HG02870 (cell line): ENCODE measurements at regions not wholly inside any gene's neighbourhood (a gene's known extent, or its start where the extent isn't known, plus 50 kb on each side); places are given as distances from the start of the nearest gene placed in this dataset.
A peak's percentile ranks its signal among the peaks of the same experiment; 100 is the strongest.

Source experiments
- ATAC-seq: cut with Tn5 transposase; IDR thresholded peaks from one replicate; pipeline ENCODE4 v1.9.1; 2021; ENCODE audit warnings: mild to moderate bottlenecking, moderate library complexity; ENCODE audit not compliant: unreplicated experiment

DNA sequence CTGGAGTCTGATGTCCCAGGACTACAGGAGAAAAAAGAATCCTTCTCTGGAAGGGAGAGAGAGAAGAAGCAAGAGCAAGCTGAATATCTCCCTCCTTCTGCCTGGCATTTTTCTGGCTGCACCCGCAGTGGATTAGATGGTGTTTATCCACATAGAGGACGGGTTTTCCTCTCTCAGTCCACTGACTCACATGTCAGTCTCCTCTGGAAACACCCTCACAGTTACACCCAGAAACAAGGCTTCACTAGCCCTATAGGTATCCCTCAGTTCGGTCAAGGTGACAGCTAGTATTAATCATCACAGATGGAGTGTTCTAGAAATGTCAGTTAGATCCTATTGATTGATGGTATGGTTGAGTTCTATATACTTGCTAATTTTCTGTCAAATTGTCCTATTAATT lies 87.9 kb downstream of the RHOU start:
- ATAC-seq, result no peak

DNA sequence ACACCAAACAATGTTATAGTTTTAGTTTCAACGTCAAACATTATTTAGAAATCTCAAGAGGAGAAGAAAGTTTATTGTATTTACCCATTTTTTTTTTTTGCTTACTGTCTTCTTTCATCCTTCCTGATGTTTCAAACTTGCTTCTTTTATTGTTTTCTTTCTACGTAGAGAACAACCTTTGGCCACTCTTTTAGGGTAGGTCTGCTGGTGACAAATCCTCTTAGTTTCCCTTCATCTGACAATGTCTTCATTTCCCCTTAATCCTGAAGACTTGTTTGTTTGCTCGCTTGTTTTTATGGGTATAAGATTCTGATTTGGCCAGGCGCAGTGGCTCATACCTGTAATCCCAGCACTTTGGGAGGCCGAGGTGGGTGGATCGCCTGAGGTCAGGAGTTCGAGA lies 89.1 kb downstream of the RHOU start:
- no peak for ATAC-seq

DNA sequence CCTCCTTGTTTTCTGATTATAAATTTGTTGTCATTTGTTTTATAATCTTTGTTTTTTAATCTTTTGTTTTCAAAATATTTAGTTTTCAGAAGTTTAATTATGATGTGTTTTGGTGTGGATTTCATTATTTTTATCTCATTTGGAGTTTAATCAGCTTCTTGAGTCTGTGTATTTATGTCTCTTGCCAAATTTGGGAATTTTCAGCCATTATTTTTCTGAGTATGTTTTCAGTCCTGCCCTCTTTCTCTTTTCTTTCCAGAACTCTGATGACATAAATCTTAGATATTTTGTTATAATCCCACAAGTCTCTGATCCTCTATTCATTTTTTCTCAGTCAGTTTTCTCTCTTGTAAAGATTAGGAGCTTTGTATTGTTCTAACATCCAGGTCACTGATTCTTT lies 89.8 kb downstream of the RHOU start:
- ATAC-seq, result no peak

DNA sequence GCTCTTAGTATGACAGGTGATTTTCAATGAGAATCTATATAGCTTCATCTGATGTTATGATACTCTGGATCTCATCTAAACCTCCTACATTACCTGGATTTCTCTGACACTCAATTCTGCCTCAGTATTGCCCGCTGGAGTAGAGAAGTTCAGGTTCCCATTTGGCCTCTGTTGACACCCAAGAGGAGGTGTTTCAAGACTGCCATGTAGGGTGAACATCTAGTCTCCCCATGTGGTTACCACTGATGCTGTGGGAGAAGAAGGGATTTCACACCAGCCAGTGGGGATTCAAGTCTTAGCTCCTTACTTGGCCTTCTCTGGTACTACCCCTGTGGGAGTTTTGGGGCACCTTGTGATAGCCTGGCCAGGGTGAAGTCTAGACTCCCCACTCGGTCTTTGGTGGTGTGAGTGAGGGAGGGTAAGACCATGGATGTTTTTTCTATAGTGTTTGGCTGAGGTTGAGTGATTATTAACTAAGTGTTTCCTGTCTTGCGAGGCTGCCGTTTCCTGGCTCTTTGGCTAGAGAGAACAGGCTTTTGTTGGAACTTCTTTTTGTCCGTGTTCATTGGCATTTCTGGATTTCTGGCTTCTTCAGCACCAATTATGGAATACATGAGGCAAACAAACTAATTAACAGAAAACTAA lies 90.7 kb downstream of the RHOU start:
- ATAC-seq, result no peak

DNA sequence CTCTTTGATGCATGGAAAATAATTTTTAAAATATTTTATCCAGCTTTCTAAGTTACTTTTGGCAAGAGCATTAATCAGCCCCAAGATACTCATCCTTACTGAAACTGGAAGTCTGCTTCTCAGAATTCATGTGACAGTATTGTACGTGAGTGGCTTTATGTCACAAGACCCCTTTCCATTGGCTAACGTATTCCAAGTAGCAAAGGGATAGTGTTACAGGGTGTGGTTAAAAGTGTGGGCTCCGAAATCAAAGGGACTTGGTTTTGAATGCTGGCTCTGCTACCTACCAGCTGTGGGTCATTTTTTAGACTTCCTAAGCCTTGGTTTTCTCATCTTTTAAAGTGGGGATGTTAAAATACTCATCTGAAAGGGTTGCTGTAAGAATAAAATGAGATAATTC lies 91.7 kb downstream of the RHOU start:
- no peak for ATAC-seq

DNA sequence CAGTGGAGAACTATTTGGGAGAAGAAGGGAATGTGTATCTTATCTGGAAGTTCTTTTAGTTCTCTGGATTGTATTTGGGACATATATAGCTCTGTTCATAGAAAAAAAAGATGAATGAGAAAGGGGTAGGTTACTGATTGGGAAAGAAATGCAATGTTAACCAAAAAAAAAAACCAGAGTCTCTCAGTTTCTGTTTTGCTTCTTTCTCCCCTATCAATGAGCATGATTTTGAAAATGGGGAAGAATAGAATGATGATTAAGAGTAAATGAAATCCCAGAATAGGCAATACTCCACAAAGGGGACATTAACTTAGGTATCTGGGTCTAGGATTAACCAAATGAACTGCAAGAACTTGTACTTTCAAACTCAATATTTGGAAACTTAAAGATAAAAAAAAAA lies 92.9 kb downstream of the RHOU start:
- ATAC-seq, result no peak

DNA sequence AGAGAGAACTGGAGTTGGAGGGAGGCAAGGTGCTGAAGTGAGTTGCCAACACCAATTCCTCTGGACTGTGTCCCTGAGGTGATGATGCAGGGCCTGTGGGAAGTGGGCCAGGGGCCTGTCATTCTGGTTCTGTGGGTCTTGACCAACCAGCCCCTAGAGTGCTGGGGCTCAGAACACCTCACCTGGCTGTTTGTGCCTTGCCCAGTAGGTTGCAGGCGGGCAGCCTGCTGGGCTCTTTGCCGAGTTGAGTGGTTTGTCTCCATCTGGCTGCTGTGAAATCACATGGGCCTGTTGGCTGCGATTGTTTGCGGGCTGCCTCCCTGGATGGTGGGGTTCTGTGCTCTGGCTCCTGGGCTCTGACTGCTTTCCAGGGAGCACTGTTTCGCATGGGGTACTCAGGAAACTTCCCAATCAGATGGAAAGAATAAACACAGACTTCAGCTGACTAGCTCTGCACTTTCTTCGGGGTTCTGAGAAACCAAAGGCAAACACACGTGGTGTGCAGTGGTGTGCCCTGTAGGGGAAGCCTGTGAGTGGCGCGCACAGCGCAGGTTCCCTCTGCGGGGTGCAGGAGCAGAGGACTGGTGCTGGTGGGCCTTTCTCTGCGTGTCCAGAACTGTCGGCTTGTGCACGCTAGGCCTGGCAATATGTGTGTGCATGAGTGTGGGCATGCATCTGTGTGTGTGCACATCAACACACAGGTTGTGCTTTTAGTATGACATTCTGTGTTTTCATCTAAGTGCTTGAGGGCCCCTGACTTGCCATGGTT lies 95.1 kb downstream of the RHOU start:
- no peak for ATAC-seq

DNA sequence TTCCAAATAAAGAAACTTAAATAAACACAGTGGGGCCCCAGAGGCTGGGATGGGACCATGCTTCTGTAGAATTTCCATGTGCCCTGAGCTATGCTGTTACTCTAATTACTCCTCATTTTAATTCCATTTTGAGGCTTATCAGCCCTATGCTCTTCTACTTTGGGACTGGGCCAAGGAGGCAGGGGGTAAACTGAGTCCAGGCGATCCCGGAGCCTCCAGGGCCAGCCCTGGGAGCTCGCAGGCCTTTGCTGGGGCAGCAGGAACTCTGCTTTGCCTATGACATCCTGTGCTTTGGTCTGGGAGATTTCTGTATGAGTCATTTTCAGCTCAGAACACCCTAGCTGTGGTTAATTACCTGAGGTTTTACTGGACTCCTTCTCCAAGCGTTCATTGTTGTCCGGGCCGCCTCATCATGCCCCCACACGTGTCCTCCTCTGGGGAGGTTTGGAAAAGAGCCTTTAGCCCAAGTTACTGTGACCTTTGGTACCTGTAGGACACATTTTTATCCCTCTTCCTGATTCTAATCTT lies 95.7 kb downstream of the RHOU start:
- peak; percentile 95 for ATAC-seq

DNA sequence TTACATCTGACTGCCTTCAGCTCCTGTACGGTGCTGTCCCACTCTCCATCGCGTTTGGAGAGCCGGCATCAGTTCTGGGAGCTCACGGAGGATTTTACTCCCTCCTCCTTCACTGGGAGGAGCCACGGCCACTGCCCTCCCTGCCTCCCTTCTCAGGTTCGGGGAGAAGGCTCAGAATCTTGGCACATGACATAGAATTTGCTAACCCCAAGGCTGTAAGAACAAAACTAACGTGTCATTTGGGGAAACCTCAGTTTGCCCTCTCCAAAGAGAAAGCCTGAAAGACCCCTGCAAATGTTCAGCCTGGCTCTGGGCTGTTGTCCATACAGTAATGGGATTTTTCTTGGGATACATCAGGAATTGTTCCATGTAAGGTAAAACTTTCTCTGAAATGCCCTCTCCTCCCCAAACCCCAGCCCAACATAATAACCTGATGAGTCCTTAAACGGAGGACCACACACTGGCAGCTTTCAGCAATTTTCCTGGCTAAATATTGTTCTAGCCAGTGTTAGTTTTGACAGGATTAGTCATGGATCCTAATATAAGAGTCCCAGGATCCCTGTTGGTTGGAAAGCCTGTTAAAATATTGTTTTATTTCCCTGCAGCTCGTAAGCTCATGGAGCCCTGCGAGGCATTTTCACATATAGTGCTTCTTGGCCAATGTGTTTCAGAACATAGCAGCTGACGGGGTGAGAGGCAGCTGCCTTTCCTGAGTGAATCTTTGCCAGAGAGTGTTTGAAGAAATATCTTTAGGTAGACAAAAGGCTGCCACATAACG lies 98.8 kb downstream of the RHOU start:
- no peak for ATAC-seq

DNA sequence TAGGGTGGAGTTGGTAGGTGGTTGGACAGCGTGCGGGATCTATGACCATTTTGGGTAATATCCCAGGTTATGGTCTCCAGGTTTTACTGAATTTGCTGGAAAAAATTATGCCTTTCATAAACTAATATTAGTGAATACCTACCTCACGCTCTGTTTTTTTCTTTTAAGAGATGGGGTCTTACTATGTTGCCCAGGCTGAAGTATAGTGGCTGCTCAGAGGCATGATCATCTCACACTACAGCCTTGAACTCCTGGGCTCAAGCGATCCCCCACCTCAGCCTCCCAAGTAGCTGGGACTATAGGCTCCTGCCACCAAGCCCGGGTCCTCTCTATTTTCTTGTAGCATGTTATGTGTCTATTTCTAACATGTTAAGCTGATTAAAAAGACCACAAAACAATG lies 100.2 kb downstream of the RHOU start:
- no peak for ATAC-seq

DNA sequence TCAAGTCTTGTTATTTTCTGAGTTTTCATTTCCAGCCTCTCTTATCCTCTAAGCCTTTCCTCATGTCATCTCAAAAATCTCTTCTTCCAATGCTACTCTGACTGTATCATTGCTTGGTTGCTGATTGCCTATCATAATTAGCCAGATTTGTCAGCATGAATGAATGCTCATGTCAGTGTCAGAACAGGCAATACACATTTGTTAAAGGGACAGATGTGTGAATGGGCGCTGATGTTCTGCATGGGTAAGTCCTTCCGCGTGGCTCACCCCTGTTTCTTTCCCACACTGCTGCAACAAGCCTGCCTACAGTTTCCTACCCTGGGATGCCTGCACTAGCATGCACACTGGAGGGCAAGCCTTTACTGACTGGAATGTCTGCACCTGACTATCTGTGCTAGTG lies 100.6 kb downstream of the RHOU start:
- ATAC-seq, result no peak

DNA sequence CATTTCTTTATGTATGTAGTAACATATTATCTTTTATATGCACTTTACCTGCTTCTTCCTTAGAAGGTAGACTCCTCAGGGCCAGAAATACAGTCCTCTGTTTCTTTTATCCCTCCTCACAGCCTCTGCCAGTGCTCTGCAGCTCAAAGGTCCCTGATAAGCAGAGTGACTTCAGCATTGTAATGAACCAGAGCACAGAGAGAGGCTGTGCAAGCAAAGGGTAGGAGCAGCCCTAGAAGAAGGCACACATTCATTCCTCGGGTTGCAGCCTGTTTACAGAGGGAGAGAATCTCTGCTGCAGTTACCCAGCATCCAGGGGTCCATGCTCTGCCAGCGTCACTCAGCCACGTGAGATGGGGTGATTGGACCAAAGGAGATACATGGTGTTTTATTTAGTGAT lies 101.1 kb downstream of the RHOU start:
- ATAC-seq, result no peak

DNA sequence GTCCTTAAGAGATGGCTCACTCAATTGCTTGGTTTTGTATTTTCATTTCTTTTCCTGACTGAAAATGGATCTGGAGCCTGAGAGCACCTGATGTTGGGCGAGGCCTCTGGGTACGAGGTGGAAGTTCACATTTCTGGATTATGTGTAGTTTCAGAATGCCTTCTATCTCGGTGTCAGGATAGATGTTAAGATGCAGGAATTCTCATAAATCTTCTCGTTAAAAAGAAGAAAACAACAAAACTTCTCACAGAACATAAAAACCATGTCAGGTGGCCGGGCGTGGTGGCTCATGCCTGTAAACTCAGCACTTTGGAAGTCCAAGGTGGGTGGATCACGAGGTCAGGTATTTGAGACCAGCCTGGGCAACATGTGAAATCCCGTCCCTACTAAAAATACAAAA lies 101.8 kb downstream of the RHOU start:
- ATAC-seq, result no peak

DNA sequence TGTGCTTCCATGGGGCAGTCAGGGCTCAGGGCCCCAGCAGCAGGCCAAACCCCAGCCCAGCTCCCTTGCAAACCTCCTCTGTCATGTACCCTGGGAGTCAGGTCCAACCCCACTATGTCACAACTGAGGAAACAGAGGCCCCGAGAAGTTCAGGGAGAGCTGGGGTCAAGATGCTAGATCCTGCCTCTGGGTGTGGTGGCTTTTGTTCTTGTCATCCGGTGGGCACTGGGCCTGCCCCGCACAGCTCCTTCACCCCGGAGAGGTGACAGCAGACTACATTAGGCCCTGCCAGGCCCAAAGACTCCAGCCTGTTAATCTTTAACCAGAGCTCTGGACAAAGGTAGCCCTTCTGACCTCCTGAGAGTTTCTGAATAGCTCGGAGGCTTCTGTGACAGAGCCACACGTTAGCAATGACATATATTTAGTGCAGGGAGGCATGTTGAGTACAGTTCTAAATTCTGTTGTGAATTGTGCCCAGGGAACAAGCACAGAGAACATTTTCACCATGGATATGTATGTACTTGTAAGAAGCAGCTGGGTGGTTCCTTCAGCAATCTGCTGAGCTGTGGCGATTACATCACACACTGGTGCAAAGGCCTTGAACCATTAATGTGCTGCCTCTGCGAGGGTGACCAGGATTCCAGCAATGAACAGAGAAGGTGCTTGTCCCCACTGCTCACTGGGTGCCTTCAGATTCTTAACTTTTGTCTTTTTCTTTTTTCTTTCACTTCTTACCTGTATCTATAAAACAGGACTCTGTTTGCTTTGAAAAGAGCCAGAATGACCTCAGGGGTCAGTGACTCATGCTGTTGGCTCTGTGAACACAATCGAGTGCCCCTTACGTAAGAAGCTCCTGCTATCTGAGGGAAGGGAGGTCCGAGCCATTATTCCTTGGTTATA lies 102.8 kb downstream of the RHOU start:
- no peak for ATAC-seq

DNA sequence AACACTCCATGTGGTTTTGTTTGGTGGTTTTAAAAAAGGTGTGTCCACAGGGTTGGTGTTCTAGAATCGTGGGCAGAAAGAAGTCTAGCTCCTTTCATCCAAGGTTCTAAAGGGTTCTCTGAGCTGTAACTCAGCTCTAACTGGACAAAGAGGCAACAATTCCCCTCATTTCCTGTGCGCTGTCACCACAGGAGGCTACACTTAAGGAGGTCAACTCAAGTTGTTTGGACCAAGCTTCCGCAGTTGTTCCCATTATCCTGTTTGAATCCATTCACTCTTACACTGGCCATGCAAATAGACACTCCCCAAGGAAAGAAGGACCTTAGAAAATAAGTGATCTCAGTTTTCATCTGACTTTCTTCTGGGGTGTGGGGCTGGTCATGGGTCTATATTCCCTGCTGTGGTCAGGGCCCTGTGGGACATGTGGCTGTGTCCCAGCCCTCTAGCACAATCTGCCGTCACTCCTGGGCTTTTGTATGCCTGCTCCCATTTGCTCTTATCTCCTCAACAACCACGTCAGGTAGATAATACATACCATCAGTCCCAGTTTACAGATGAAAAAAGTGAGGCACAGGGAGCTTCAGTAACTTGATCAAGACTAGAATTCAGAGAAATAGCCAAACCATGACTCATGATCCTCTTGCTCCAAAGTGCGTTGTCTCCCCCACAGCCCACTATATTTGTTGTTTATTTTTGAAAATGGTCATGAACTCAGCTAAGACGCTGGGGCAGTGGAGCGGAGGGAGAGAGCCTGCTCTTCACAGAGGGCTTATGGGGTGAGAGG lies 103.6 kb downstream of the RHOU start:
- ATAC-seq, result no peak

DNA sequence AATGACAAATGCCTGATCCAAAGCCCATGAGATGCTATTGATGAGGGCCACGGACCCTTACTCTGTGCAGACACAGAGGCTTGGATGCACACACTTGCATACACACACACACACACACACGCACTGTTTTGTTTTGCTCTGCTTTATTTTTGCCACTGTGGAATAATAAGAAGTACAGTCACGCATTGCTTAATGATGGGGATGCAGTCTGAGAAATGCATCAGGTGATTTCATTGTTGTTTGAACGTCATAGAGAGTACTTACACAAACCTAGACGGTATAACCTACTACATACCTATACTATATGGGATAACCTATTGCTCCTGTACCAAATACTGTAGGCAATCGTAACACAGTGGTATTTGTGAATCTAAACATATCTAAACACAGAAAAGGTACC lies 104.4 kb downstream of the RHOU start:
- no peak for ATAC-seq

DNA sequence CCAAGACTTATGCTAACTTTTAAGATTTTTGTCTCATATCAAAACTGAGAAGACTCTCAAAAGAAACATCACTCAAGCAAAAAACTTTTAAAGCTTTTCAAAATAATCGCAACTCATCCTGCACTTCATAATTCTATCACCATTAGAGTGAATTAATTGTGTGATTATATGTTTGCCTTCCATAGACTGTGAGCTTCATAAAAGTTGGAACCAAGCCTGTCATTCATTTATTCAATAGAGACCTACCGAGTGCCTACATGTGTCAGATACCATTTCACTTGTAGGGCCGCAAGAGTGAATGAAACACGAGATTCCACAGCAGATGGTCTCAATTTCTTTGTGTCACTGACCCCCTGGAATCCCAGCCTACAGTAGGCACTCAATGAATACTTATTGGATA lies 106.4 kb downstream of the RHOU start:
- no peak for ATAC-seq

DNA sequence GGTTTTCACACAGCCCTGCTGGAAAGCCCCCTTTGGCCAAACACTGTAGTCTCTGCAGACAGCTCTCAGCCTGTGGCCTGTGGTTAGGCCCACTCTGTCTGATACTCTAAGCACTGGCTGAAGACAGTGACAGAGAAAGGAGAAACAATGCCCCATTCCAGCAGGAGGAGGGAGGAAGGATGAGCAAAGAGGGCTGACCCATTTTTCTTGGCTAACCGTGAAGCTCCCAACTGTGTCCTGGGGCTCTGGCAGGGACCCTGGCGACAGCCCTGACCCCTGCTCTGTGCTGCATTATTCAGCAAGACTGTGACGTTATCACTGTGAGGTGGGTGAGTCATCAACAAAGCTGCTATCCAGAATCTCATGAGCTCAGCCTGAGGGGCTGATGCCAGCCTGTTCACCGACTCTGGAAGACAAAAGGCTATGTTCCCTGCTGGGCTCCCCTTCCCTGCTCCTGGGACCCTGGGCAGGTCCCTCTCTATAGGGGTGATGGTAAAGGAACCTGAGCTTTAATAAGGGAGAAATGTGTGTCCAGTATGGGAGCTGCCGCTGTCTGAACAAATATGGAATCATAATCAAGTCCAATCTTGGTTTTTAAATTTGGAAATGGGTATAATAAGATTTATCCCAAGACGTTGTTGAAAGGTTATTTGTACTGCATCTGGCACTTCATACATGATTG lies 107.0 kb downstream of the RHOU start:
- ATAC-seq, result no peak

DNA sequence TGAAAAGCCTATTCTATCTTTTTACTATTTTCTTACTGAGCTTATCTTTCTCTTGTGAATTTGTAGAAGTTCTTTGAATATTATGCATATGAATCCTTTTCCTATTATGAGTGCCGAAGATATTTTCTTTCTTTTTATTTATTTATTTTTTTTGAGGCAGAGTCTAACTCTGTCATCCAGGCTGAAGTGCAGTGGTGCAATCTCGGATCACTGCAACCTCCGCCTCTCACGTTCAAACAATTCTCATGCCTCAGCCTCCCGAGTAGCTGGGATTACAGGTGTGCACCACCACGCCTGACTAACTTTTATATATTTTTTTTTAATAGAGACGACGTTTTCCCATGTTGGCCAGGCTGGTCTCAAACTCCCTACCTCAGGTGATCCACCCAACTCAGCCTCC lies 109.8 kb downstream of the RHOU start:
- no peak for ATAC-seq
